ENCODE measurements at regions not wholly inside any gene's neighbourhood (a gene's known extent, or its start where the extent isn't known, plus 50 kb on each side); places are given as distances from the start of the nearest gene placed in this dataset.
"Not testable (repeated sequence)": the region's sequence is repeated elsewhere in the genome, so short reads cannot be mapped to it uniquely, and the experiment has no call there.

DNA sequence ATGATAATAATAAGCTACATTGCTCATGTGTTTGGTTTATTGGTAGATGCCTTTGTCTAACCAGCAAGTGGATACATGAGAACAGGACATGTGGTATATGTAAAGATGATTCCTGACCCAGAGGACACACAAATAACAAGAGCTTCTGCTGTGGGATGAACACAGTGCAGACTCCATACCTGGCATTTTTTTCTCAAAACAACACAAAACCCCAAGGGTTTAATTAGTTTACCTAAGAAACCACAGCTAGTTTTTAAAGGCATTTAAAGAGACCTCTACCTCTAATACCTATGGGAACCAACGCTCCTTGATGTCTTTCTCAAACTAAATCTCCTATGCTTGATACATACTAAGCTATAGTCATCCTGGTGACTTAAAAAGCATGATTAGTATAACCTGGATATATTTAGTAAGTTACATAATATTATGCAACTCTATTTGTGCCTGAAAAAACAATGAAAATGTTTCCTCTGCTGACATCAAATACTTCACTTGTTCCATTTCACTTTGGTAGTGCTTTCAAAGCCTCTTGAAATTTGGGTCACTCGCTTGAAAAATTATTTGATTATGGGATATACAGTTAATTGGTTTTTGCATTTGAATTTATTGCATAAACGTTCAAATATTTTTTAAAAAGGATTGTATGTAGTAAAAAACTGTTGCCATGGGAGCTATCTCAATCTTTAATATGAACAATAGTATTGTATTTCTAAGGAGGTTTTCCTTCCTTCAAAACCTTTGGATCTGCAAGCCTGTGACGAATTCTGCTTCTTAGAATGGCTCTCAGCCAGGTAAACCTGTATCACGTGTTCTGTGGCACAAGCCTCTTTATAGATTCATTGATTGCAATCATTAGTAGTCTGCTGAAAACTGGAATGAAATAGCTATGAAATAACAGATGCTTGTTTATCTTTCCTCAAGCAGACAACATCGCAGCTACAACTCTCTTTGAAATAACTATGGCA, 233.0 kb upstream of the KCNMB2 start:
- DNase-seq = no peak

DNA sequence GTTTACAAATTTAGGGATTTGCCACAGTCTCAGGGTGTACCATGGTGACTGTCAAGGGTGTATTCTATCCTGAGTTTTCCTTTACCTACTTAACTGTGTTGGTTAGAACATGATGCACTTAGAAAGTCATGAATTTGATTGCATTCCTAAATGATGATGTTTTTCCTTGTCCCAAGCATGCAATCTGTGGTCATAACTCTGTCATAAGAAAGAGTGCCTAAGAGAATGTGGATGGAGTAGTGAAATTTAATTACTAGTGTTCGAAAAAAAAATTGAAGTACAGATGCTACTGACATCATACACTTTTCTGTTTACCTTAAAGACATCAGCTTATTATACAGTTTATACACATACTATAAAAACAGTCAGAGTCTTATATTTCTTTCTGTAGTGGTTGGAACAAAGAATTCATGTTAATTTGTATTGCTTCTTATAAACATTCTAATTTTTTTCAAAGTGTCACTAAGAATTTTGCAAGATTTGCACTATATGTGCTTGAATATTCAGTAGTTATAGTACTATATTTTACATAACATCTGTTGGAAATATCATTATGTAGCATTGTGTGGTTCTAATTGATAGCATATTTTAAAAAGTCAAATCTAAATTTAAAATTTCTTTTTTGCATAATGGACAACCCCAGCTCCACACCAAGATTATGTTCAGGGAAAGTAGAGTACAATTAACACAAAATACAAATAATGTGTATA, 231.3 kb upstream of the KCNMB2 start:
- DNase-seq = no peak

DNA sequence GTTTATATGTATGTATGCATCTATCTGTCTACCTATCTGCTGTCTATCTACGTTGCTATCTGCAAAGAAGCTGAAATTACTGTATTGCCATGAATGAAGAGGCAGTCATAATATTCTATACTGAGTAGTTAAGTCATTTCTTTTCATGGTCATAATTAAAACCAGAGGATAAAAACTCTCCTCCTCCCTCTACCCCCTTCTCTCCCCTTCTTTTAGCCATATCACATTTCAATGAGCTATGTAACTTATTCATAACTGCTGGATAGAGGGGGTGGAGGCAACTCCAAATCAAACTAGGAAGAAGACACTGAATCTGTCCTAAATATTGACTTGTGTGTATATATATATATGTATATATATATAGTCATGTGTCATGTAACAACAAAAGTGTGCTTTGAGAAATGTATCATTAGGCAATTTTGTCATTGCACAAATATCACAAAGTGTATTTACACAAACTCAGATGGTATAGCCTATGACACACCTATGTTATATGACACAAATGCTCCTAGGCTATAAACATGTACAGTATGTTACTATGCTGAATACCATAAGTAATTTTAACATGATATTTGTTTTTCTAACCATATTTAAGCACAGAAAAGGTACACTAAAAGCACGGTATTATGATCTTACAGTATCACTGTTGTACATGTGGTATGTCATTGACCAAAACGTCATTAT, 229.7 kb upstream of the KCNMB2 start:
- DNase-seq = no peak

DNA sequence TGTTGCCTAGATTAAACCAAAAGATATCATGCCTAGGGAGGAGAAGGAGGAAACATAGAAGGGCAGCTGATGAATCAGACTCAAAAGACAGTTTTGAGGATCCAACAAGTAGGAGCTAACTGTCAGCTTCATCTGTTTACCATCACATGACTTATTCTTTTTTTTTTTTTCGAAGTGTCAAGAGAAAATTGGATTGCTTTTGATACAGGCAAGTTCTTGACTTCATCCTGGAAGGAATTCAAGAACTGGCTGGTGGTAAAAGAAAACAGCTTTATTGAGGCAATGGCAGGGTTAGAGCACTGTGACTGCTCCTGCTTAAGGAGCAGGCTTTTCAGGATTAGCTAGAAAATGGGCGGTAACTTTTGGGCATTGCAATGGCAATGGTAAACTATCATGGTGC, 227.5 kb upstream of the KCNMB2 start:
- DNase-seq = no peak

DNA sequence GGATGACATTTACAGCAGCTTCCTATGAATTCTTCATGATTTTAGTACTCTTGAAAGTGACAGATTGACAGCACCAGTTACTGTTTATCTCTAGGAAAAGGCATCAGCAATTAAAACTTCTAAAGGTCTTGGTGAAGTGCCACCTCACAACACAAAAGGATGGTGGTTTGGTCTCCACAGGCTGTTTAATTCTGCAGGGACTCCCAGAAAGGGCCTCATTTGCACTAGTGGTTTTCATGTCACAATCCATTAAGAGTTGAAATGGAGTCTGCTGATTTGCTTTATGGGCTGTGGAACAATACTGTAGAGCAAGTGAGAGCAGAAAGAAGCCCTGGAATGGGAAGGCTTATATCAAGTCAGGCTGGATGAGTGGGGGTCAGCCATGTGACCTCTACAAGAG, 225.3 kb upstream of the KCNMB2 start:
- no peak for DNase-seq

DNA sequence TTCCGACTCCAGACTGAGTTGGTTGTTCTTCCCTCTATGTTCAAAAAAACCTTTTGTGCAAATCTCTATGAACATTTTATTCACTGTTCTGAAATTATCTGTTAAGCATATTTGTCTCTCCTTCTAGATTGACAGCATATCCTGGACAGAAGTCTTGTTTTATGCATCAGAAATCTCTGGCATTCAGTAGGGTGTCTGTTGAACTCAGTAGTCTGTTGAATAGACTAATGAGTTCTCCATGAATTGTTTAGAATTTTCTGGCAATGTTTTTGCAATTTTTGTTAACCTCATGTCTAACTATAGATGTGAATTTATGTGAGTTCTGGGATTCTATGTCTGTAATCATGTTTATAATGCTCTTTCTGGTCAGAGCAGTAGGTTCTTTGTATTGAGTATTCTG, 222.5 kb upstream of the KCNMB2 start:
- no peak for DNase-seq

DNA sequence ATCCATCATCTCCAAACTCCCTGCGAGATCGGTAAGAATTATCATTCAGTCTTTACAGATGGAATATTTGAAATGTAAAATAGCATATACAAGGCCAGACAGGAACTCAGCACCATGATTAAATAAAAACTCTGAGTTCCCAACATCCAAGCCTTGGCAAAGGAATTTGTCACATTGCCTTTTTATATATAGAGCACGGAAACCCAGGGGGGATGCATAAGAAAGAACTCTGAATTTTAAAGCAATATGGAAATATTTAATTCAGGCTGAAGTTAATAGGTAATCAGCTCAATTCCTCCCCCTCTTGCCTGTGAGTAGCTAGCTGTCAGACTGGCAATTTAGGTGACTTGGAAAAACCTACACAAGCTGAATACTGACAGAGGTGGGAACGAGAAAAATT, 217.9 kb upstream of the KCNMB2 start:
- DNase-seq = no peak

DNA sequence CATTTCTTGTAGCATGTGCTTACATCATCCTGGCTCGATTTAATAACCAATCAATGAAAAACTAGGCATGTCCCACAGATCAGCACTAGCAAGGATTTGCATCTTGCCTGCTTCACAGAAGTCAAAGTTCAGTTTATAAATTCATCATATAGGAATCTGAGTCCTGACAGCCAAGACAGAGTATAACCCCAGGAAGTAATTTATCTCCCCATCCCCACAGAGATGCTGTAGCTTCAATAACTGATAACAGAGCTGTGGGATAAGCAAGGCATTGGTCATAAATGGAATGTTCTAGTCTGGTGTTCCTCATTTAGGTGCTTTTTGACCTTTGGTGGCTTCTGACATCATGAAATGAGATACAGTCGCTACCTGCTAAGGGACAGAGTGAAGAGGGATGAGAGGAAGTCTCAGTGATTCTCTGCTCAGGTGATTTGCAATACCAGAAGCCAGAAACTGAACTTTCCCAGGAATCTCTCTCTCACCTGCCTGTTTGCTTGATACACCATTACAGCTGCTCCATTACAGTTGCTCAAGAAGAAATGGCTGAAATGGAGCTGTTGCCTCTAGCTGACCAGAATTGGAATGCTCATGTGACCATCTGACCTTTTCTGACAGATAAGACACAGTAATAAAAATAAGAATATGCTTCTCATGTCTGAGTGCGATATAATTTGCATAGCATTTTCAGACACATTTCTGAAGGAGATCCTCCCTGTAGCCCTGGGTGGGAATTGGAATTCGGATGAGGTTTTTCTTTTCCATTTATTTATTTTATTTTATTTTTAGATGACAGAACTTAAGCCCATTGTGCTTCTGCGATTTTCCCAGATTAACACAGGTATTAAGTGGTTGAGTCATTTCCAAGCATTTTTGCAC, 217.1 kb upstream of the KCNMB2 start:
- DNase-seq = no peak

DNA sequence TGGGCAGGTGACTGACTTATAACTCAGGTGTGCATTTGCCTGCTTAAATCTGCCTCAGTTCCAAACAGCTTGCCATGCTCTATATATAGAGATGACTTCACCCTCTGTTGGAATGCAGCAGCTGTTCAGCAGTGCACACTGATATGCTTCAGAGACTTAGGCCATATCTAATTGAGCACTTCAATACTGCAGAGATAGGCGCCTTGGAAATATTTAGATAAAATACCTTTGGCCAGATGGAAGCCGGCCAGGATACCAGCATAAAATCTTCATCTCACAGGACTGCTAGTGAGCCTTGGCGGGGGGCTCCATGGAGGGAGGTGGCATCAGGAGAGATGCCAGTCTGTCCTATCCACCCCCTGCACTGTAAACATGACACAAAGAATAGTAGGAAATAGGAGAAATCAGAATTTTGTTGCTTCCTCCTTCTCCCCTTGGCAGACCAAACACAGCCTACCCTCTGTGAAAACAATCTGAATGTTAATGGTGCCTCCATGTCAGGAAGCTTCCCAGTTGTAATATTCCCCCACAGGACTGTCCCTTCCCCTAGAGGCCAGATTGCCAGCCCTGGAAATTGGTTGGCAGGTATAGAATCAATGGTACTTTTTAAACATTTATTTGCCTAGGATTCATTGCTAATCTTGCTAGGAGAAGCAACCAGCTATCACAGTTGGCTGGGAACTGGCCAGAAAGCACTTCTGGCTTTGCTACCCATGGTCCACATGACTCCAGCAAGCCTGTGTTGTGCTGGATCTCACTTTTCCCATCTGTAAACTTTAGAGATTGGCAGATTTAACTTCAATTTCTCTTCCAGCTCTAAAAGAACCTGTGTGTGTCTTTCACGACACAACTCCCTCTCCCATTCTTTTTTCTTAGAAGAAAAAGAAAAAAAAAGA, 215.5 kb upstream of the KCNMB2 start:
- no peak for DNase-seq

DNA sequence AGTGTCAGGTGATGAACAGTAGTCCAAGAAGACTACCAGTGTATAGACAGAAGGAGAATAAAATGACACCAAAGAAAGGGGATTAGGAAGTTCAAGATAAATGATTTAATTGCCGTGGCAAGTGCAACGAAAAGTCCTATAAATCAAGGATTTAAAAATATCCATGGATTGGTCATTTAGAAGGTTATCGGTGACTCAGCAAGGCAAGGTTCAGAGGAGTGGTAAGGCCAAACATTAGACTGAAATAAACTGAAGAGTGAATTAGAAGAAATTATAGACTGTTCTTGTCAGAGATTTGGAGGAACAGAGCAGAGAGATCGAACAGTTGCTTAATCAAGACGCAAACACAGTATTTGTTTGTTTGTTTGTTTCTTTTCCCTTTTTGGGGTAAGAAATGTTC, 211.9 kb upstream of the KCNMB2 start:
- no peak for DNase-seq

DNA sequence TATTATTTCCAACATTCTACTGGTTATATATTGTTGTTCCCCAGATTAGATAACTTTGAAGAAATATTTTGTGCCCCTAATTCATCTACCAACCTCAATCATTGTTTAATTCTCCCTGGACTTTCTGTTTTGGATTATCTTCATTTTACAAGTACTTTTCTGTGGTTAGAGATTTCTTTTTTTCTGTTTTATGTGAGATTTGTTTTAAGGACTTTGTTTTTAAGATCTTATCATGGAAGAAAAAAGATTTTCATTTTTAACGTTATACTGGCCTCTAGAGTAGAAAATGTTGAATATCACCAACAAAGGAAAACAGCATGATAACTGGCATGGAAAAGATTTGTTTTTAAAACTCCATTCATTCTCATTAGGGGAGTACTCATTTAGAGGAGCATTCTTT, 210.9 kb upstream of the KCNMB2 start:
- peak; percentile 12 for DNase-seq

DNA sequence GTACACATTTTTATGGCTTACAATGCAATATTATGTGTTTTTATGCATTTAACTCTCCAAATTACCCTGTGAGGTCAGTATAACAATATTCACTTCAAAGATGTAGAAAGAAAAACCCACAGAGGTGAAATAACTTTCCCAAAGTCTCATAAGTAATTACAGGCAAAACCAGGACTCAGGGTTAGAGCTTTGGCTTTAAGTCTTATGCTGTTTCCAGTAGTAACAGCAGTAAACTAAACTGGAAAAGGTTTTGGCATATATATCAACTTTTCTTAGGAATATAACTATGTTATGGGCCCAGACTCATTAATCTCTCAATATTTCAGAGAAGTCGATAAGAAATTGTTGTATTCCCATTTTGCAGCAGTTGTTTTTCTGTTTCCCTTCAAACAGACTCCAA, 206.3 kb upstream of the KCNMB2 start:
- no peak for DNase-seq

DNA sequence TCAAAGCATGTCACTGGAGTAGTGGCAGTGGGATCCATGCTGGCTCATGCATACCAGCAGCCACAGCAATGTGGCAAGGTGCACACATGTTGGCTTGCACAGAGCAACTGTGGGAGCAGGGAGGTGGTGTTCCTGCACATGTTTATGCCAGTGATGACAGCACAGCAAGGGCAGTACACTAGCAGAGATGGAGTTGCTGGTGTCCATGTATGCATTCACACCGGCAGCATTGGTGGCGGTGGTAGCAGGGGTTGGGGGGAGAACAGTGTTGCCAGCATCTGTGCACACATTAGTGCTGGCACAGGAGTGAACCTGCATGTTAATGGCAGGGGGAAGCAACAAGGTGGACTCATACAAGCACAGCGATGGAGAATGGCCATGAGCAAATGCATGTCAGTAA, 202.0 kb upstream of the KCNMB2 start:
- DNase-seq = no peak

DNA sequence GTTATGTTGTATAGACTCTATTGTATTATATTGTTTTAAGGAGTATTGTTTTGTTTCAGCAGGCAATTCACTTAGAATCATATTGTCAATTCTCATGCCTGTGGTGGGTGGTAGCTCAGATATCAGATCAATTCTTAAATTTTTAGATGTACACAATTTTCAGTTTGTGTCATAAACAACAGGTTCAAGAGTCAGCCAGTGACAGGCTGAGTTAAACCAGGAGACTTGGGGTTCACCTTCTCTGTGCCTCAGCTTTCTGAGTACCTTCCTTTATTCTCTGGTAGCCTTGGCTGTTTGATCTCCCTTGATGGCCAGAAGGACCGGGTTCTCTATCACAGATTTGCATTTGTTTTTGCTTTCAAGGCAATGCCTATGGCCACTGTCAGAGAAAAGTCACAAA, 199.9 kb upstream of the KCNMB2 start:
- DNase-seq = no peak

DNA sequence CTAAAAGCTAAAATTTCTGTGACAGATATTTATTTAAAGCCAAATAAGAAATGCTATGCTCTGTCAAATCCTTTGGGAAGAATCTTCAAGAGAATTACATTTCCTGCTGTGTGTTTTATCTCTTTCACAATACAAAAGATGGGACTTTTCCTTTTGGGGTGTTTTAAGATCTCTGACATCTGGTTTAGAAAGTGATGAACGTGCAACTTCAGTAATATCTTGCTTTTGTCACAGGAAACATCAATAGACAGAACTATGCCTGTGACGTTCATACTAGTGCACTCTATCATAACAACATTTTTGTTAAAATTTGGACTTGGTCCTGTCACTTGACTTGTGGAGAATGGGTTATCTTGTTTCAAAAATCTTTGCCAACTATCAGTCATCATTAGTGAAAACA, 195.7 kb upstream of the KCNMB2 start:
- no peak for DNase-seq

DNA sequence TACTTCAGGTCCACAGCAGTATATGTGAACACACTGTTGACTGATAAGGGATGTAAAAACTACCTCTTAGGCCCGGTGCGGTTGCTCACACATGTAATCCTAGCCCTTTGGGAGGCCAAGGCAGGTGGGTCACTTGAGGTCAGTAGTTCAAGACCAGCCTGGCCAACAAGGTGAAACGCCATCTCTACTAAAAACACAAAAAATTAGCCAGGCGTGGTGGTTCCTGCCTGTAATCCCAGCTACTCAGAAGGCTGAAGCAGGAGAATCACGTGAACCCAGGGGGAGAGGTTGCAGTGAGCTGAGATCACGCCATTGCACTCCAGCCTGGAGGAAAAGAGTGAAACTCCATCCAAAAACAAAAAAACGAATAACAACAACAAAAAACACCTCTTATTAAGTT, 194.6 kb upstream of the KCNMB2 start:
- no peak for DNase-seq

DNA sequence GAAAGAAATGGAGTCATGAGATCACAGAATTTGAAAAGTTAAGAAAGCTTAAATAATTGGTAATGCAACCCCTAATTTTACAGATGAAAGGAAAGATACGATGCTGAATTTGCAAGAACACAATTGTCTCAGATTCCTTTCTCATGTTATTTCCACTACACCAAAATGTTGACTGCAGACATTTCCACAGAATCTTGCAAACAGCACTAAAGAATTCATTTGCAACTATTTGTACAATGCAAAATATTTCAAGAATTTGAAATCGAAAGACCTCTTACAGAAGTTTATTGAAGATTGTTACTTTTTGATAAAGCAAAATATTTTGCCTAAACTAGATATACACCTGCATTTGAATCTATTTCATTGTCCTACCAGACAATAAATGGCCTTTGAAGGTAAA, 194.1 kb upstream of the KCNMB2 start:
- DNase-seq = no peak

DNA sequence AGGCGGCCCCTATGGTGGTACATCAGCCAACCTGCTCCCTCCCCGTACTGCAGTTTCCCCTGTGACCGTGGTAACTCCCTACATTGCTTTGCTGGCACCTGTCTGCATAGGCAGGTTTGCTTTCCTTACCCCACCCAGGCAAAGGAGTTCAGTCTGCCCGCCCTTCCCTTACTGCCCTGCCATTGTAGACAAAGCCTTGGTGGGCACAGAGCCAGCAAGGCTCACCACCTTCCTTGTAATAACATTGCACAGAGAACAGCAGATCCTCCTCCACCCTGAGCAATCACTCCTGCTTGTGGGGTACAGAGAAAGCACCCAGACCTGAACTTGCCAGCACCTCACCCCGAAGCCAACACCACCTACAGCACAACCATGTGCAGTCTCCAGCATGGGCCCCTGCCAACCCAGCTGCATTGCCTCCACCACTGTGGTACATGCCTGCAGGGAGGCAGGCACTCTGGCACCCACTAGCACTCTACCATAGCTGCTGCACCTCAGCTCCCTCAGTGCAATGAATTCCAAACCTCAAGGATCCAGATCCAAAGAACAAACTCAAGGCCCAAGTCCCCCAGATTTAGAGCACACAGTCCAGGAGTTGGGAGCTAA, 192.7 kb upstream of the KCNMB2 start:
- no peak for DNase-seq

DNA sequence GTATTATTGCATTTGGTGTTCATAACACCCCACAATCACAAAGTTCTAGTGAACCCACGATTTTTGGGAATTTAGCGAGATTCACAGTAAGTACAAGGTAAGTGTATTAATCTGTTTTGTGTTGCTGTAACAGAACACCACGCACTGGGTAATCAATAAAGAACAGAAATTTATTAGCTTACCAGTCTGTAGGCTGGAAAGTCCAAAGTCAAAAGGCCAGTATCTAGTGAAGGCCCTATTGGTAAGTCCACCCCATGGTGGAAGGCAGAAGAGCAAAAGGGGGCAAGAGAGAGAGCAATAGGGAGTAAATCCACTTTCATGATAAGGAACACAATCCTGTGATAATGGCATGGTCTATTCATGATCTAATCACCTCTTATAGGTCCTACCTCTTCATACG, 190.3 kb upstream of the KCNMB2 start:
- DNase-seq = no peak

DNA sequence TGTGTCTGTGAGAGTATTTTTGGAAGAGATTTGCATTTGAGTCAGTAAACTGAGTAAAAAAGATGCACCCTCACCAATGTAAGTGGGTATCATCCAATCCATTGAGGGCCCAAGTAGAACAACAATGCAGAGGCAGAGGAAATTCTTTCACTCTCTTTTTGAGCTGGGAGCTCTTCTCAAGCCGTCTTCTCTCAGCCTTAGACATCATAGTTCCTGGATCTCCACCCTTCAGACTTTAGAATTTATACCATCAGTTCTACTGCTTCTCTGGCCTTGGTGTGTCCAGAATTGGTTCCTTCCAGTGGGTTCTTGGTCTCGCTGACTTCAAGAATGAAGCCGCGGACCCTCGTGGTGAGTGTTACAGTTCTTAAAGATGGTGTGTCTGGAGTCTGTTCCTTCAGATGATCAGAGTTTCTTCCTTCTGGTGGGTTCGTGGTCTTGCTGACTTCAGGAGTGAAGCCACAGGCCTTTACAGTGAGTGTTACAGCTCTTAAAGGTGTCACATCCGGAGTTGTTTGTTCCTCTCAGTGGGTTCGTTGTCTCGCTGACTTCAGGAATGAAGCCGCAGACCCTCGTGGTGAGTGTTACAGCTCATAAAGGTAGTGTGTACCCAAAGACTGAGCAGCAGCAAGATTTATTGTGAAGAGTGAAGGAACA, 187.5 kb upstream of the KCNMB2 start:
- not testable (repeated sequence) for DNase-seq

DNA sequence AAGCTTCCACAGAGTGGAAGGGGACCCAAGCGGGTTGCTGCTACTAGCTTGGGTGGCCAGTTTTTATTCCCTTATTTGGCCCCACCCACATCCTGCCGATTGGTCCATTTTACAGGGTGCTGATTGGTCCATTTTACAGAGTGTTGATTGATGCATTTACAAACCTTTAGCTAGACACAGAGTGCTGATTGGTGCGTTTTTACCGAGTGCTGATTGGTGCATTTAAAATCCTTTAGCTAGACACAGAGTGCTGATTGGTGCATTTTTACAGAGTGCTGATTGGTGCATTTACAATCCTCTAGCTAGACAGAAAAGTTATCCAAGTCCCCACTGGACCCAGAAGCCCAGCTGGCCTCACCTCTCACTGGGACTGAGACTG, 187.0 kb upstream of the KCNMB2 start:
- not testable (repeated sequence) for DNase-seq
